Right lobe of liver (tissue), 6 donors: ENCODE measurements at regions not wholly inside any gene's neighbourhood (a gene's known extent, or its start where the extent isn't known, plus 50 kb on each side); places are given as distances from the start of the nearest gene placed in this dataset.

Source experiments
- ATAC-seq, 4 donors: fragments of 200-7000 bp; cut with Tn5 transposase; one replicate each; pipeline ENCODE4 v1.9.1; 2020; ENCODE audit warnings: mild to moderate bottlenecking in 4 of 4, moderate library complexity in 4 of 4
- DNase-seq, 3 donors: peaks; one replicate each; pipeline ENCODE4 v3.0.0-alpha.2; 2020
- H3K27ac ChIP-seq, 3 donors: fragments of 200-600 bp; one replicate each; pipeline ENCODE4 v1.8.0; 2022
- H3K27me3 ChIP-seq, 2 donors: fragments of 200-600 bp; one replicate each; pipeline ENCODE4 v1.8.0; 2022
- H3K36me3 ChIP-seq, 4 donors: fragments of 200-600 bp; sonication (generic) in 1 of 4; one replicate each; pipeline versions ENCODE4 v1.5.1 to v1.8.0; 2017 to 2022; ENCODE audit warnings: control low read depth in 1 of 4
- H3K4me1 ChIP-seq, 4 donors: fragments of 200-600 bp; sonication (generic) in 1 of 4; one replicate each; pipeline versions ENCODE4 v1.5.1 to v1.8.0; 2017 to 2022; ENCODE audit warnings: control low read depth in 1 of 4
- H3K4me3 ChIP-seq, 3 donors: fragments of 200-600 bp; one replicate each; pipeline ENCODE4 v1.8.0; 2022
- H3K9me3 ChIP-seq, 4 donors: fragments of 200-600 bp; sonication (generic) in 1 of 4; one replicate each; pipeline versions ENCODE4 v1.5.1 to v1.8.0; 2017 to 2022; ENCODE audit warnings: control low read depth in 1 of 4
- POLR2A ChIP-seq: fragments of 450-650 bp; IDR thresholded peaks from one replicate; pipeline ENCODE4 v1.6.1; 2017; ENCODE audit warnings: antibody characterized with exemption, mild to moderate bottlenecking
- WGBS: methylation state at CpG from one replicate; pipeline ENCODE4 v1.1.6; 2018; ENCODE audit warnings: low coverage, low lambda C conversion rate; ENCODE audit not compliant: insufficient coverage; ENCODE audit errors: missing lambda C conversion rate; 5-methylcytosine and 5-hydroxymethylcytosine counted together
- intact Hi-C, 2 donors: fragments of 100-400 bp; cut with DNase I; formaldehyde crosslinking; loops; one replicate each; pipeline versions ENCODE4 v1.11.2 to v1.14.1; 2022
- TF ChIP-seq, protein P1 (sequence below), 4 donors: fragments of 200-600 bp in 3 of 4; fragments of 450-650 bp in 1 of 4; IDR thresholded peaks; one replicate each; pipeline versions ENCODE4 v1.5.1 to v1.8.0; 2016 to 2022; ENCODE audit warnings: antibody characterized with exemption in 4 of 4, mild to moderate bottlenecking in 2 of 4
- donor health status: DM: no; HTN: yes; CAD: no.
- donor health status: DM: no; HTN: no; CAD: no.
- donor health status: DM: no; HTN: no; CAD: no.
- donor health status: DM: no; HTN: yes; CAD: no.
- donor health status: DM: no; HTN: yes; CAD: no.

DNA sequence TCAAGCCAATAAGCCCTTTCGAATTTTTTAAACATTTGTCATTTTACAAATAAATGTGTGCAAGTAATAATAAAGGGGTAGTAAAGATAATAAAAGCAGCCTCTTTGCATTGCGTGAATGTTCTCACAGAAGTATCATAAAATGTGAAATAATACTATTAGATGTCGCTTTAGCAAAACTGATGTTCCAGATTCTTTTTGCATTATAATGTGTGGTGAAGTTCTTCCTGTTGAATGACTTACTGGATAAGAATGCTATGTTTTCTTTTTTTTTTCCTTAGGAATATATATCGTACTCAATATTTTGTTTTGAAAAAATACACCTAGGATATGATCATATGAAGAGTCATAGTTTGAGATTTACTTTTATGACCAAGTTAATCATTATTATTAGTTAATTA is 85.2 kb upstream of the CDH12 start:
- no peaks in the 10 kb centered on the region for H3K9me3 ChIP-seq
- 80% methylated on average over 4 of the region's 4 CpGs for WGBS
- intact Hi-C loops, result no loop called here
- H3K4me3 ChIP-seq, result no peak overlapping the region
- no peak for DNase-seq
- H3K36me3 ChIP-seq, result no peaks in the 10 kb centered on the region
- H3K27me3 ChIP-seq, result no peaks in the 10 kb centered on the region
- TF ChIP-seq POLR2A, result no peak
- TF ChIP-seq, protein P1, sequence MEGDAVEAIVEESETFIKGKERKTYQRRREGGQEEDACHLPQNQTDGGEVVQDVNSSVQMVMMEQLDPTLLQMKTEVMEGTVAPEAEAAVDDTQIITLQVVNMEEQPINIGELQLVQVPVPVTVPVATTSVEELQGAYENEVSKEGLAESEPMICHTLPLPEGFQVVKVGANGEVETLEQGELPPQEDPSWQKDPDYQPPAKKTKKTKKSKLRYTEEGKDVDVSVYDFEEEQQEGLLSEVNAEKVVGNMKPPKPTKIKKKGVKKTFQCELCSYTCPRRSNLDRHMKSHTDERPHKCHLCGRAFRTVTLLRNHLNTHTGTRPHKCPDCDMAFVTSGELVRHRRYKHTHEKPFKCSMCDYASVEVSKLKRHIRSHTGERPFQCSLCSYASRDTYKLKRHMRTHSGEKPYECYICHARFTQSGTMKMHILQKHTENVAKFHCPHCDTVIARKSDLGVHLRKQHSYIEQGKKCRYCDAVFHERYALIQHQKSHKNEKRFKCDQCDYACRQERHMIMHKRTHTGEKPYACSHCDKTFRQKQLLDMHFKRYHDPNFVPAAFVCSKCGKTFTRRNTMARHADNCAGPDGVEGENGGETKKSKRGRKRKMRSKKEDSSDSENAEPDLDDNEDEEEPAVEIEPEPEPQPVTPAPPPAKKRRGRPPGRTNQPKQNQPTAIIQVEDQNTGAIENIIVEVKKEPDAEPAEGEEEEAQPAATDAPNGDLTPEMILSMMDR (IDR thresholded peaks at IDR 0.05), result no peak
- H3K4me1 ChIP-seq, result no peaks in the 10 kb centered on the region
- H3K27ac ChIP-seq, result no peak overlapping the region
- ATAC-seq, result no peak

GRCh38 chr5:22928821-22929482 is 75.8 kb upstream of the CDH12 start:
- WGBS, result 67% methylated on average over 1 of the region's 1 CpG

GRCh38 chr5:22926574-22926973 is 73.4 kb upstream of the CDH12 start:
- H3K9me3 ChIP-seq, result no peaks in the 10 kb centered on the region
- H3K4me3 ChIP-seq, result no peak overlapping the region
- no peaks in the 10 kb centered on the region for H3K36me3 ChIP-seq
- intact Hi-C loops, result no loop called here
- H3K4me1 ChIP-seq, result no peaks in the 10 kb centered on the region
- DNase-seq (no peak), ATAC-seq (no peak)
- TF ChIP-seq, protein P1 (IDR thresholded peaks at IDR 0.05), result no peak
- H3K27me3 ChIP-seq, result no peaks in the 10 kb centered on the region
- H3K27ac ChIP-seq, result no peak overlapping the region
- WGBS, result 23% methylated on average over 1 of the region's 1 CpG

More at GRCh38 chr5:22928821-22929482, 75.8 kb upstream of the CDH12 start:
- Histone ChIP-seq H3K4me3 (no peak overlapping the region), H3K27ac (no peak overlapping the region), H3K36me3 (no peaks in the 10 kb centered on the region), H3K9me3 (no peaks in the 10 kb centered on the region), H3K4me1 (no peaks in the 10 kb centered on the region), H3K27me3 (no peaks in the 10 kb centered on the region)
- DNase-seq (no peak), ATAC-seq (no peak)
- intact Hi-C loops, result no loop called here
- TF ChIP-seq POLR2A, result no peak
- TF ChIP-seq, protein P1 (IDR thresholded peaks at IDR 0.05), result no peak

DNA sequence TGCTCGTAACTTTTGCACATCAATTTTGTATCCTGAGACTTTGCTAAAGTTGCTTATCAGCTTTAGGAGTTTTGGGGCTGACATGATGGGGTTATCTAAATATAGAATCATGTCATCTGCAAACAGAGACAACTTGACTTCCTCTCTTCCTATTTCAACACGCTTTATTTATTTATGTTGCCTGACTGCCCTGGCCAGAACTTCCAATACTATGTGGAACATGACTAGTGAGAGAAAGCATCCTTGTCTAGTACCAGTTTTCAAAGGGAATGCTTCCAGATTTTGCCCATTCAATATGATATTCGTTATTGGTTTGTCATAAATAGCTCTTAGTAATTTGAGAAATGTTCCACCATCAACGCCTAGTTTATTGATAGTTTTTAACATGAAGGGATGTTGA is 65.4 kb upstream of the CDH12 start:
- no peaks in the 10 kb centered on the region for H3K4me1 ChIP-seq
- H3K27ac ChIP-seq, result no peak overlapping the region
- H3K4me3 ChIP-seq, result no peak overlapping the region
- DNase-seq (no peak), ATAC-seq (no peak)
- 21% methylated on average over 4 of the region's 4 CpGs for WGBS
- no peaks in the 10 kb centered on the region for H3K36me3 ChIP-seq
- TF ChIP-seq, protein P1 (IDR thresholded peaks at IDR 0.05), result no peak
- no peak for TF ChIP-seq POLR2A
- H3K9me3 ChIP-seq, result no peaks in the 10 kb centered on the region
- intact Hi-C loops, result no loop called here
- no peaks in the 10 kb centered on the region for H3K27me3 ChIP-seq

DNA sequence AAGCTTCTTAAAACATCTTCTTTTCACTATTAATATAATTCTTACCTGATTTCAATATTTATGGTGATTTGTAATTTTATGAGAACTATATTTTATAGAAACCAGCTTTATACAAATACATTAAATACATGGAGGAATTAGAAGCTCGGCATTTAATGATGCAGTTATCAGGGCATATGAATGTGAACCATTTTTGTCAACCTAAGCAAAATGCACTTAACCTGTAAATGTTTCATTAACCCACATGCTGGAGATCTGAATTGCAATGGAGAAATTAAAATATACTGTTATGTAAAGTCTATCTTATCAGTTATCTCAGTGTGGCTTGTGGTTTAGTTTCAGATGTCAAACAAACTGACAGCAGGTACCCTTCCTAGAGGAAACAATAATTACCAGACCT is 63.2 kb upstream of the CDH12 start:
- no peak overlapping the region for H3K4me3 ChIP-seq
- TF ChIP-seq, protein P1 (IDR thresholded peaks at IDR 0.05), result no peak
- TF ChIP-seq POLR2A, result no peak
- ATAC-seq (no peak), DNase-seq (no peak)
- H3K4me1 ChIP-seq, result no peaks in the 10 kb centered on the region
- no peak overlapping the region for H3K27ac ChIP-seq
- no peaks in the 10 kb centered on the region for H3K36me3 ChIP-seq
- intact Hi-C loops, result no loop called here
- H3K9me3 ChIP-seq, result no peaks in the 10 kb centered on the region
- no peaks in the 10 kb centered on the region for H3K27me3 ChIP-seq
- 43% methylated on average over 1 of the region's 1 CpG for WGBS
